Fibroblast of lung (primary cell): ENCODE measurements at regions not wholly inside any gene's neighbourhood (a gene's known extent, or its start where the extent isn't known, plus 50 kb on each side); places are given as distances from the start of the nearest gene placed in this dataset.

ENCODE experiments used
- EZH2 ChIP-seq: IDR thresholded peaks from 2 replicates; pipeline ENCODE4 v1.5.1; 2012; ENCODE audit warnings: low read length, control low read depth, mild to moderate bottlenecking; ENCODE audit errors: missing control alignments
- TF ChIP-seq, protein P1 (sequence below), 2 donors: IDR thresholded peaks in 1 of 2; conservative IDR thresholded peaks in 1 of 2; 1 replicate in 1 of 2; 2 replicates in 1 of 2; pipeline ENCODE4 v1.5.1; 2011 to 2012; ENCODE audit warnings: low read length in 2 of 2, control low read depth in 1 of 2, inconsistent platforms in 1 of 2, low read depth in 1 of 2, mild to moderate bottlenecking in 1 of 2

GRCh38 chr6:84921891-84922290, 157.5 kb upstream of the TBX18 start:
- TF ChIP-seq, protein P1, sequence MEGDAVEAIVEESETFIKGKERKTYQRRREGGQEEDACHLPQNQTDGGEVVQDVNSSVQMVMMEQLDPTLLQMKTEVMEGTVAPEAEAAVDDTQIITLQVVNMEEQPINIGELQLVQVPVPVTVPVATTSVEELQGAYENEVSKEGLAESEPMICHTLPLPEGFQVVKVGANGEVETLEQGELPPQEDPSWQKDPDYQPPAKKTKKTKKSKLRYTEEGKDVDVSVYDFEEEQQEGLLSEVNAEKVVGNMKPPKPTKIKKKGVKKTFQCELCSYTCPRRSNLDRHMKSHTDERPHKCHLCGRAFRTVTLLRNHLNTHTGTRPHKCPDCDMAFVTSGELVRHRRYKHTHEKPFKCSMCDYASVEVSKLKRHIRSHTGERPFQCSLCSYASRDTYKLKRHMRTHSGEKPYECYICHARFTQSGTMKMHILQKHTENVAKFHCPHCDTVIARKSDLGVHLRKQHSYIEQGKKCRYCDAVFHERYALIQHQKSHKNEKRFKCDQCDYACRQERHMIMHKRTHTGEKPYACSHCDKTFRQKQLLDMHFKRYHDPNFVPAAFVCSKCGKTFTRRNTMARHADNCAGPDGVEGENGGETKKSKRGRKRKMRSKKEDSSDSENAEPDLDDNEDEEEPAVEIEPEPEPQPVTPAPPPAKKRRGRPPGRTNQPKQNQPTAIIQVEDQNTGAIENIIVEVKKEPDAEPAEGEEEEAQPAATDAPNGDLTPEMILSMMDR (conservative IDR thresholded peaks at IDR 0.05 in 1 of 2, IDR thresholded peaks at IDR 0.05 in 1 of 2; ENCODE audit: low read depth in 1 of 2, low read length in 2 of 2) = no peak
- no peak for TF ChIP-seq EZH2
